B cell (primary cell): ENCODE measurements at regions not wholly inside any gene's neighbourhood (a gene's known extent, or its start where the extent isn't known, plus 50 kb on each side); places are given as distances from the start of the nearest gene placed in this dataset.
"Not testable (repeated sequence)": the region's sequence is repeated elsewhere in the genome, so short reads cannot be mapped to it uniquely, and the experiment has no call there.

Experiments
- ATAC-seq: fragments of 200-7000 bp; cut with Tn5 transposase; one replicate; pipeline ENCODE4 v1.10.0; 2021; ENCODE audit warnings: low read depth, mild to moderate bottlenecking, moderate number of reproducible peaks, moderate library complexity
- CTCF ChIA-PET: fragments of 350-600 bp; sonication (Branson Sonifier 250); formaldehyde crosslinking; loops from one replicate; lab custom pipeline; 2021; ENCODE audit warnings: antibody characterized with exemption, inconsistent platforms; lab: Charles Lee
- POLR2A ChIA-PET: fragments of 350-600 bp; sonication (Branson Sonifier 250); formaldehyde crosslinking; loops from one replicate; lab custom pipeline; 2021; ENCODE audit warnings: antibody characterized with exemption; lab: Charles Lee
- DNase-seq: peaks from one replicate; pipeline ENCODE4 v3.0.0; 2013
- H2AFZ ChIP-seq: 2 replicates; pipeline ENCODE4 v1.6.1; 2012; ENCODE audit warnings: mild to moderate bottlenecking, low read depth, low read length; ENCODE audit not compliant: insufficient read depth, poor library complexity, severe bottlenecking
- H3K27ac ChIP-seq, 2 donors: 1 replicate in 1 of 2; 2 replicates in 1 of 2; pipeline ENCODE4 v1.5.1; 2012 to 2013; ENCODE audit warnings: low read length in 2 of 2, mild to moderate bottlenecking in 2 of 2, moderate library complexity in 1 of 2
- H3K27me3 ChIP-seq, 4 experiments: fragments of 200-600 bp in 1 of 4; sonication (generic) in 1 of 4; replicated peaks in 1 of 4; 1 replicate in 2 of 4; 2 replicates in 2 of 4; pipeline versions ENCODE4 v1.6.1 to v1.7.0; 2013 to 2016; ENCODE audit warnings: low read length in 3 of 4, mild to moderate bottlenecking in 2 of 4, mixed read lengths in 1 of 4, moderate library complexity in 1 of 4; ENCODE audit not compliant: insufficient read depth in 4 of 4, control insufficient read depth in 3 of 4; ENCODE audit errors: control extremely low read depth in 1 of 4
- H3K36me3 ChIP-seq, 2 experiments: replicated peaks in 1 of 2; 1 replicate in 1 of 2; 2 replicates in 1 of 2; pipeline versions ENCODE4 v1.6.1 to v1.7.1; 2013; ENCODE audit warnings: low read length in 1 of 2; ENCODE audit not compliant: insufficient read depth in 2 of 2, control insufficient read depth in 1 of 2; ENCODE audit errors: control extremely low read depth in 1 of 2, extremely low read depth in 1 of 2
- H3K4me1 ChIP-seq, 2 donors: fragments of 200-600 bp in 1 of 2; sonication (generic) in 1 of 2; 1 replicate in 1 of 2; 2 replicates in 1 of 2; pipeline versions ENCODE4 v1.5.1 to v1.6.1; 2013 to 2017; ENCODE audit warnings: low read length in 2 of 2; ENCODE audit not compliant: control insufficient read depth in 2 of 2, insufficient read depth in 2 of 2
- H3K4me2 ChIP-seq: replicated peaks from 2 replicates; pipeline ENCODE3; 2012; ENCODE audit warnings: mild to moderate bottlenecking, low read depth, low read length; ENCODE audit not compliant: poor library complexity, severe bottlenecking
- H3K4me3 ChIP-seq, 5 experiments: fragments of 200-600 bp in 1 of 5; sonication (generic) in 1 of 5; 1 replicate in 3 of 5; 2 replicates in 2 of 5; pipeline versions ENCODE4 v1.5.1 to v1.7.0; 2011 to 2016; ENCODE audit warnings: low read length in 4 of 5, mild to moderate bottlenecking in 4 of 5, low read depth in 2 of 5, control low read depth in 1 of 5, moderate library complexity in 1 of 5; ENCODE audit not compliant: insufficient read depth in 1 of 5; ENCODE audit errors: control extremely low read depth in 1 of 5, extremely low read depth in 1 of 5
- H3K79me2 ChIP-seq: fragments of 200-600 bp; sonication (generic); one replicate; pipeline ENCODE4 v1.6.0; 2016; ENCODE audit warnings: low read length; ENCODE audit not compliant: control insufficient read depth, insufficient read depth
- H3K9ac ChIP-seq: fragments of 200-600 bp; sonication (generic); 2 replicates; pipeline ENCODE4 v1.6.1; 2017; ENCODE audit warnings: mild to moderate bottlenecking, low read length, moderate library complexity
- H3K9me3 ChIP-seq, 3 donors: one replicate each; pipeline versions ENCODE4 v1.6.1 to v1.7.1; 2013; ENCODE audit warnings: low read length in 2 of 3; ENCODE audit not compliant: control insufficient read depth in 2 of 3, insufficient read depth in 1 of 3; ENCODE audit errors: control extremely low read depth in 1 of 3
- H4K20me1 ChIP-seq: 2 replicates; pipeline ENCODE4 v1.6.0; 2012; ENCODE audit warnings: mild to moderate bottlenecking, low read length; ENCODE audit not compliant: insufficient read depth, control insufficient read depth, poor library complexity, severe bottlenecking
- H3K27ac Mint-ChIP-seq: one replicate; pipeline ENCODE4 v1.8.0; 2021; ENCODE audit warnings: mixed read lengths
- H3K27me3 Mint-ChIP-seq: one replicate; pipeline ENCODE4 v1.8.0; 2021; ENCODE audit warnings: mixed read lengths
- H3K4me1 Mint-ChIP-seq: one replicate; pipeline ENCODE4 v1.8.0; 2021; ENCODE audit warnings: mixed read lengths
- H3K4me3 Mint-ChIP-seq: one replicate; pipeline ENCODE4 v1.8.0; 2021; ENCODE audit warnings: mixed read lengths
- H3K9me3 Mint-ChIP-seq: one replicate; pipeline ENCODE4 v1.8.0; 2022; ENCODE audit warnings: mixed read lengths; ENCODE audit not compliant: insufficient read depth
- EZH2 ChIP-seq: IDR thresholded peaks from 2 replicates; pipeline ENCODE4 v1.6.1; 2012; ENCODE audit warnings: borderline replicate concordance, low read depth, mild to moderate bottlenecking, moderate library complexity, low read length; ENCODE audit not compliant: insufficient read depth, poor library complexity, severe bottlenecking
- WGBS: methylation state at CpG from one replicate; pipeline ENCODE4 v1.1.5; 2013; ENCODE audit warnings: missing lambda C conversion rate; ENCODE audit not compliant: insufficient coverage; 5-methylcytosine and 5-hydroxymethylcytosine counted together
- intact Hi-C: fragments of 100-400 bp; cut with micrococcal nuclease; formaldehyde crosslinking; loops from one replicate; pipeline ENCODE4 v1.10.0; 2022
- TF ChIP-seq, protein P1 (sequence below): fragments of 200-600 bp; IDR thresholded peaks from one replicate; pipeline ENCODE4 v1.8.0; 2022; ENCODE audit warnings: antibody characterized with exemption, mild to moderate bottlenecking

GRCh38 chr2:8382485-8382884 is 299.4 kb upstream of the ID2 start:
- ChIA-PET POLR2A (no interaction called here), CTCF (no interaction called here)
- no peak overlapping the region for H3K27ac ChIP-seq
- DNase-seq (no peak), ATAC-seq (no peak)
- no peak for TF ChIP-seq EZH2
- TF ChIP-seq, protein P1, sequence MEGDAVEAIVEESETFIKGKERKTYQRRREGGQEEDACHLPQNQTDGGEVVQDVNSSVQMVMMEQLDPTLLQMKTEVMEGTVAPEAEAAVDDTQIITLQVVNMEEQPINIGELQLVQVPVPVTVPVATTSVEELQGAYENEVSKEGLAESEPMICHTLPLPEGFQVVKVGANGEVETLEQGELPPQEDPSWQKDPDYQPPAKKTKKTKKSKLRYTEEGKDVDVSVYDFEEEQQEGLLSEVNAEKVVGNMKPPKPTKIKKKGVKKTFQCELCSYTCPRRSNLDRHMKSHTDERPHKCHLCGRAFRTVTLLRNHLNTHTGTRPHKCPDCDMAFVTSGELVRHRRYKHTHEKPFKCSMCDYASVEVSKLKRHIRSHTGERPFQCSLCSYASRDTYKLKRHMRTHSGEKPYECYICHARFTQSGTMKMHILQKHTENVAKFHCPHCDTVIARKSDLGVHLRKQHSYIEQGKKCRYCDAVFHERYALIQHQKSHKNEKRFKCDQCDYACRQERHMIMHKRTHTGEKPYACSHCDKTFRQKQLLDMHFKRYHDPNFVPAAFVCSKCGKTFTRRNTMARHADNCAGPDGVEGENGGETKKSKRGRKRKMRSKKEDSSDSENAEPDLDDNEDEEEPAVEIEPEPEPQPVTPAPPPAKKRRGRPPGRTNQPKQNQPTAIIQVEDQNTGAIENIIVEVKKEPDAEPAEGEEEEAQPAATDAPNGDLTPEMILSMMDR: no peak
- H3K9me3 ChIP-seq: no peaks in the 10 kb centered on the region
- peaks cover 5 to 9% of the 10 kb centered on the region in 2 donors for H3K4me1 ChIP-seq
- no peak overlapping the region for H3K4me3 ChIP-seq
- no peak overlapping the region for H3K4me2 ChIP-seq
- intact Hi-C loops: no loop called here
- no peaks in the 10 kb centered on the region for H3K36me3 ChIP-seq
- H3K9ac ChIP-seq: no peak overlapping the region
- no peak overlapping the region for H2AFZ ChIP-seq
- H3K79me2 ChIP-seq: no peaks in the 10 kb centered on the region
- 96% methylated on average over 4 of the region's 4 CpGs for WGBS
- Mint-ChIP-seq H3K4me3 (no peak overlapping the region), H3K9me3 (no peaks in the 10 kb centered on the region), H3K27ac (no peak overlapping the region), H3K27me3 (peaks cover 61% of the 10 kb centered on the region), H3K4me1 (peaks cover 7% of the 10 kb centered on the region)
- peaks cover 0 to 14% (median 3%) of the 10 kb centered on the region in 4 experiments for H3K27me3 ChIP-seq
- H4K20me1 ChIP-seq: no peaks in the 10 kb centered on the region

DNA sequence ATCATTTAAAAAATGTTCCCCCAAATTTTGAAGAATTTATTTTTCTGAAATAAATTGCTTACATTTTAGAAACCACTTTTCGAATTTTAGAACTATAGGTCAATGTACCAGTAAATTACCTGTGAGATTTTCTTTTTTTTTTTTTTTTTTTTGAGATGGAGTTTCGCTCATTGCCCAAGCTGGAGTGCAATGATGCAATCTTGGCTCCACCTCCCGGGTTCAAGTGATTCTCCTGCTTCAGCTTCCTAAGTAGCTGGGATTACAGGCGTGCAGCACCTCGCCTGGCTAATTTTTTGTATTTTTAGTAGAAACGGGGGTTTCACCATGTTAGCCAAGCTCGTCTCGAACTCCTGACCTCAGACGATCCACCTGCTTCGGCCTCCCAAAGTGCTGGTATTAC is 295.1 kb upstream of the ID2 start:
- H3K27ac ChIP-seq, H3K9ac ChIP-seq, H3K4me1 Mint-ChIP-seq, CTCF ChIA-PET, H2AFZ ChIP-seq, H4K20me1 ChIP-seq, intact Hi-C loops, H3K79me2 ChIP-seq, ATAC-seq, H3K4me3 Mint-ChIP-seq, H3K9me3 ChIP-seq, DNase-seq, H3K27ac Mint-ChIP-seq, H3K4me1 ChIP-seq, H3K4me2 ChIP-seq, H3K36me3 ChIP-seq, H3K9me3 Mint-ChIP-seq, H3K4me3 ChIP-seq: not testable (repeated sequence)
- H3K27me3 ChIP-seq: peaks cover 0 to 16% (median 5%) of the 10 kb centered on the region in 4 experiments
- H3K27me3 Mint-ChIP-seq: peaks cover 38% of the 10 kb centered on the region
- POLR2A ChIA-PET: interaction anchor here (0.6 kb wide), 1 partner anchor 450 kb away, joined by 3 read pairs; no protein-coding TSS in a partner anchor
- 100% methylated on average over 3 of the region's 10 CpGs for WGBS
